Esophagus squamous epithelium (tissue), 4 donors: ENCODE measurements at regions not wholly inside any gene's neighbourhood (a gene's known extent, or its start where the extent isn't known, plus 50 kb on each side); places are given as distances from the start of the nearest gene placed in this dataset.

Experiments
- POLR2A ChIP-seq, 4 donors: fragments of 450-650 bp; IDR thresholded peaks; one replicate each; pipeline ENCODE4 v1.6.1; 2017; ENCODE audit warnings: antibody characterized with exemption in 4 of 4, mild to moderate bottlenecking in 4 of 4, moderate library complexity in 3 of 4
- TF ChIP-seq, protein P1 (sequence below), 6 experiments: fragments of 450-650 bp in 4 of 6; fragments of 200-600 bp in 2 of 6; sonication (generic) in 2 of 6; IDR thresholded peaks; one replicate each; pipeline ENCODE4 v1.5.1; 2016 to 2019; ENCODE audit warnings: antibody characterized with exemption in 6 of 6, mild to moderate bottlenecking in 4 of 6, moderate library complexity in 4 of 6

- TF ChIP-seq, protein P1, sequence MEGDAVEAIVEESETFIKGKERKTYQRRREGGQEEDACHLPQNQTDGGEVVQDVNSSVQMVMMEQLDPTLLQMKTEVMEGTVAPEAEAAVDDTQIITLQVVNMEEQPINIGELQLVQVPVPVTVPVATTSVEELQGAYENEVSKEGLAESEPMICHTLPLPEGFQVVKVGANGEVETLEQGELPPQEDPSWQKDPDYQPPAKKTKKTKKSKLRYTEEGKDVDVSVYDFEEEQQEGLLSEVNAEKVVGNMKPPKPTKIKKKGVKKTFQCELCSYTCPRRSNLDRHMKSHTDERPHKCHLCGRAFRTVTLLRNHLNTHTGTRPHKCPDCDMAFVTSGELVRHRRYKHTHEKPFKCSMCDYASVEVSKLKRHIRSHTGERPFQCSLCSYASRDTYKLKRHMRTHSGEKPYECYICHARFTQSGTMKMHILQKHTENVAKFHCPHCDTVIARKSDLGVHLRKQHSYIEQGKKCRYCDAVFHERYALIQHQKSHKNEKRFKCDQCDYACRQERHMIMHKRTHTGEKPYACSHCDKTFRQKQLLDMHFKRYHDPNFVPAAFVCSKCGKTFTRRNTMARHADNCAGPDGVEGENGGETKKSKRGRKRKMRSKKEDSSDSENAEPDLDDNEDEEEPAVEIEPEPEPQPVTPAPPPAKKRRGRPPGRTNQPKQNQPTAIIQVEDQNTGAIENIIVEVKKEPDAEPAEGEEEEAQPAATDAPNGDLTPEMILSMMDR (IDR thresholded peaks at IDR 0.05): no peak
- no peak for TF ChIP-seq POLR2A (IDR thresholded peaks at IDR 0.05)
These were observed 475.6 kb upstream of the PROK2 start for GRCh38 chr3:72260588-72260910.
